Panc1 (cell line): ENCODE measurements at regions not wholly inside any gene's neighbourhood (a gene's known extent, or its start where the extent isn't known, plus 50 kb on each side); places are given as distances from the start of the nearest gene placed in this dataset.
"Not testable (repeated sequence)": the region's sequence is repeated elsewhere in the genome, so short reads cannot be mapped to it uniquely, and the experiment has no call there.

Experiments
- ATAC-seq: fragments of 200-7000 bp; cut with Tn5 transposase; 2 replicates; pipeline ENCODE4 v1.9.1; 2020; ENCODE audit warnings: mild to moderate bottlenecking, moderate library complexity
- BruUV-seq: library from RNA; stranded (reverse); fragments of 400-500 nt; replicated peaks from 2 replicates; lab custom pipeline; 2021; lab: Mats Ljungman, UMichigan
- CTCF ChIA-PET: fragments of 300-600 bp; sonication (Branson Sonifier 250); formaldehyde crosslinking; loops from one replicate; lab custom pipeline; 2022; ENCODE audit warnings: antibody characterized with exemption; lab: Charles Lee
- POLR2A ChIA-PET: fragments of 300-600 bp; sonication (Branson Sonifier 250); formaldehyde crosslinking; loops from one replicate; lab custom pipeline; 2022; ENCODE audit warnings: antibody characterized with exemption; lab: Charles Lee
- DNase-seq: peaks from one replicate; pipeline ENCODE4 v3.0.0-alpha.2; 2010; ENCODE audit warnings: low read depth, low spot score
- H3K27ac ChIP-seq: 2 replicates; pipeline ENCODE4 v1.5.1; 2011; ENCODE audit warnings: mild to moderate bottlenecking, low read length, inconsistent platforms
- H3K27me3 ChIP-seq: fragments of 200-500 bp; sonication (Bioruptor generic); 2 replicates; pipeline ENCODE4 v1.6.0; 2014; ENCODE audit warnings: low read length, inconsistent platforms; ENCODE audit not compliant: control insufficient read depth, insufficient read depth
- H3K36me3 ChIP-seq: fragments of 200-500 bp; sonication (Bioruptor generic); 2 replicates; pipeline ENCODE4 v1.5.1; 2014; ENCODE audit warnings: inconsistent platforms, mild to moderate bottlenecking, low read length, moderate library complexity; ENCODE audit not compliant: control insufficient read depth, insufficient read depth
- H3K4me1 ChIP-seq: 2 replicates; pipeline ENCODE4 v1.5.1; 2011; ENCODE audit warnings: inconsistent platforms, mild to moderate bottlenecking, low read length, moderate library complexity; ENCODE audit not compliant: control insufficient read depth, insufficient read depth
- H3K4me3 ChIP-seq, 2 experiments: 2 replicates each; pipeline ENCODE4 v1.5.1; 2011 to 2012; ENCODE audit warnings: low read depth in 2 of 2, low read length in 2 of 2, mild to moderate bottlenecking in 2 of 2, inconsistent platforms in 1 of 2, moderate library complexity in 1 of 2
- H3K9me3 ChIP-seq: fragments of 200-500 bp; sonication (Bioruptor generic); 2 replicates; pipeline ENCODE4 v1.5.1; 2014; ENCODE audit warnings: low read depth, mild to moderate bottlenecking, inconsistent platforms, low read length, moderate library complexity; ENCODE audit not compliant: control insufficient read depth, insufficient read depth
- POLR2AphosphoS5 ChIP-seq: IDR thresholded peaks from 2 replicates; pipeline ENCODE4 v1.6.1; 2012; ENCODE audit warnings: mild to moderate bottlenecking, low read depth, low read length, moderate library complexity
- REST ChIP-seq, 2 experiments: IDR thresholded peaks; 2 replicates each; pipeline ENCODE4 v1.6.1; 2011 to 2012; ENCODE audit warnings: low read depth in 2 of 2, control low read depth in 1 of 2, low read length in 1 of 2, mild to moderate bottlenecking in 1 of 2, moderate library complexity in 1 of 2; ENCODE audit not compliant: insufficient read depth in 1 of 2
- SIN3A ChIP-seq: IDR thresholded peaks from 2 replicates; pipeline ENCODE4 v1.6.1; 2012; ENCODE audit warnings: low read depth, mild to moderate bottlenecking, low read length, moderate library complexity, borderline replicate concordance; ENCODE audit not compliant: insufficient read depth
- TCF7L2 ChIP-seq: IDR thresholded peaks from 2 replicates; pipeline ENCODE4 v1.6.1; 2011; ENCODE audit warnings: mild to moderate bottlenecking, low read depth, low read length, inconsistent platforms
- in situ Hi-C: cut with HindIII; loops from 2 replicates; pipeline ENCODE4 v1.10.0; 2016; ENCODE audit warnings: low sequenced_read_pairs, low pct_unique_long_range_greater_than_20kb
- intact Hi-C: fragments of 100-400 bp; cut with micrococcal nuclease; formaldehyde crosslinking; loops from one replicate; pipeline ENCODE4 v1.10.0; 2022; ENCODE audit not compliant: unreplicated experiment
- TF ChIP-seq, protein P1 (sequence below): fragments of 450-650 bp; IDR thresholded peaks from 2 replicates; pipeline ENCODE4 v1.5.1; 2017; ENCODE audit warnings: mild to moderate bottlenecking

DNA sequence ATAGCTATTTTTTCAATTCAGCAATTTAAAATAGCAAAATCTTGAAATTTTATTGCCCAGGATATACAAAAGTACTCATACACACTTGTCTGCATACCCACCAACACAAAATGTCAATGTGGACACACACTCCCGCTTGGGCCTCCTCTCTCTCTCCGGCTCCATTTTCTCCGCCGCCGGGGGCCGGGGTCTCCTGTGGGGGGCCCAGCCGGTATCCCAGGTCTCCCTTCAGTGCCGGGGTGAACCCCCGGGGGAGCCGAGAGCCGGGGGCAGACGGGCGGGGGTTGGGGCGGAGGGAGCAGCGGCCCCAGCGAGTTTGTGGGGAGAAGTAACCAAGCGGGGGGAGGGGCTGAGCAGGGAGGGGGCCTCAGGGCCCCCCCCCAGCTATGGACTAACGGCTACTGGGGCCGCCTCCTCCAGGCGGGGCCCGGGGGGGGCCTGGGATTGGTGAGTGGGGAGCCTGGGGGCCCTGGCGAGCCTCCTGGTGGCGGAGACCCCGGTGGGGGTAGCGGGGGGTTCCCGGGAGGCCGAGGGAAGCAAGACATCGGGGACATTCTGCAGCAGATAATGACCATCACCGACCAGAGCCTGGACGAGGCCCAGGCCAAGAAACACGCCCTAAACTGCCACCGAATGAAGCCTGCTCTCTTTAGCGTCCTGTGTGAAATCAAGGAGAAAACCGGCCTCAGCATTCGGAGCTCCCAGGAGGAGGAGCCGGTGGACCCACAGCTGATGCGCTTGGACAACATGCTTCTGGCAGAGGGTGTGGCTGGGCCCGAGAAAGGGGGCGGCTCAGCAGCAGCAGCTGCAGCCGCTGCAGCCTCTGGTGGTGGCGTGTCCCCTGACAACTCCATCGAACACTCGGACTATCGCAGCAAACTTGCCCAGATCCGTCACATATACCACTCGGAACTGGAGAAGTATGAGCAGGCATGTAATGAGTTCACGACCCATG is 56.6 kb downstream of the CHST2 start:
- H3K4me1 ChIP-seq, H3K27me3 ChIP-seq, H3K27ac ChIP-seq, POLR2A ChIA-PET, in situ Hi-C loops, H3K36me3 ChIP-seq, H3K4me3 ChIP-seq, CTCF ChIA-PET, BruUV-seq, DNase-seq, H3K9me3 ChIP-seq, ATAC-seq: not testable (repeated sequence)
- intact Hi-C loops: loop anchor here (10.0 kb wide), 1 partner anchor 1149 kb away; no protein-coding TSS in a partner anchor

GRCh38 chr3:143177965-143178364 is 58.4 kb downstream of the CHST2 start:
- H3K4me1 ChIP-seq, in situ Hi-C loops, POLR2A ChIA-PET, H3K4me3 ChIP-seq, ATAC-seq, DNase-seq, BruUV-seq, H3K36me3 ChIP-seq, H3K27ac ChIP-seq, H3K9me3 ChIP-seq, CTCF ChIA-PET, H3K27me3 ChIP-seq: not testable (repeated sequence)
- intact Hi-C loops: loop anchor here (10.0 kb wide), 1 partner anchor 1147 kb away; no protein-coding TSS in a partner anchor

- H3K27ac ChIP-seq, BruUV-seq, H3K36me3 ChIP-seq, DNase-seq, in situ Hi-C loops, ATAC-seq, CTCF ChIA-PET, H3K4me1 ChIP-seq, H3K27me3 ChIP-seq, POLR2A ChIA-PET, H3K4me3 ChIP-seq, H3K9me3 ChIP-seq: not testable (repeated sequence)
- intact Hi-C loops: loop anchor here (10.0 kb wide), 1 partner anchor 1146 kb away; no protein-coding TSS in a partner anchor
Measured at GRCh38 chr3:143178775-143179548, 59.4 kb downstream of the CHST2 start.

DNA sequence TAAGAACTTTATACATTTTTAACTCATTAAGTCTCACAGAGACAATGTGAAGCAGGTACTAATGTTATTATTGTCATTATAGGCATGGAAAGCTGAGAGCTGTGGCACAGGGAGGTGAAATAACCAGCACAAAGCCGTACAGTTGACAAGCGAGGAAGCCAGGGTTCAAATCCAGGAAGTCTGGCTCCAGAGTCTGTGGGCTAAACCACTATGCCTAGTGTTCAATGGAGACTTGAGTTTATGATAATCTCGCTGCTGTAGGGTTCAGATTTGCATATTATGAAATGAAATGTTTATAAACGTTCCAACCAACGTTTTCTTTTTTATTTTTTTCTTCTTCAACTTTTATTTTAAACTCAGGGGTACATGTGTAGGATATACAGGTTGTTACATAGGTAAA is 60.0 kb downstream of the CHST2 start:
- BruUV-seq: no TSS peak

More for the DNA sequence above, 60.0 kb downstream of the CHST2 start:
- Histone ChIP-seq H3K9me3 (no peaks in the 10 kb centered on the region), H3K4me1 (no peaks in the 10 kb centered on the region), H3K27ac (no peak overlapping the region), H3K4me3 (no peak overlapping the region), H3K36me3 (no peaks in the 10 kb centered on the region), H3K27me3 (no peaks in the 10 kb centered on the region)
- TF ChIP-seq REST (IDR thresholded peaks at IDR 0.05; ENCODE audit: insufficient read depth in 1 of 2, low read depth in 2 of 2, low read length in 1 of 2): no peak
- no peak for TF ChIP-seq TCF7L2
- TF ChIP-seq SIN3A: no peak
- TF ChIP-seq, protein P1, sequence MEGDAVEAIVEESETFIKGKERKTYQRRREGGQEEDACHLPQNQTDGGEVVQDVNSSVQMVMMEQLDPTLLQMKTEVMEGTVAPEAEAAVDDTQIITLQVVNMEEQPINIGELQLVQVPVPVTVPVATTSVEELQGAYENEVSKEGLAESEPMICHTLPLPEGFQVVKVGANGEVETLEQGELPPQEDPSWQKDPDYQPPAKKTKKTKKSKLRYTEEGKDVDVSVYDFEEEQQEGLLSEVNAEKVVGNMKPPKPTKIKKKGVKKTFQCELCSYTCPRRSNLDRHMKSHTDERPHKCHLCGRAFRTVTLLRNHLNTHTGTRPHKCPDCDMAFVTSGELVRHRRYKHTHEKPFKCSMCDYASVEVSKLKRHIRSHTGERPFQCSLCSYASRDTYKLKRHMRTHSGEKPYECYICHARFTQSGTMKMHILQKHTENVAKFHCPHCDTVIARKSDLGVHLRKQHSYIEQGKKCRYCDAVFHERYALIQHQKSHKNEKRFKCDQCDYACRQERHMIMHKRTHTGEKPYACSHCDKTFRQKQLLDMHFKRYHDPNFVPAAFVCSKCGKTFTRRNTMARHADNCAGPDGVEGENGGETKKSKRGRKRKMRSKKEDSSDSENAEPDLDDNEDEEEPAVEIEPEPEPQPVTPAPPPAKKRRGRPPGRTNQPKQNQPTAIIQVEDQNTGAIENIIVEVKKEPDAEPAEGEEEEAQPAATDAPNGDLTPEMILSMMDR: no peak
- no peak for TF ChIP-seq POLR2AphosphoS5
- ATAC-seq (no peak), DNase-seq (no peak)
- ChIA-PET POLR2A (no interaction called here), CTCF (no interaction called here)
- in situ Hi-C loops: no loop called here
- intact Hi-C loops: loop anchor here (10.0 kb wide), 1 partner anchor 1145 kb away; no protein-coding TSS in a partner anchor
